ENCODE measurements at regions not wholly inside any gene's neighbourhood (a gene's known extent, or its start where the extent isn't known, plus 50 kb on each side); places are given as distances from the start of the nearest gene placed in this dataset.

- POLR2A ChIA-PET, result interaction anchor here (0.9 kb wide), 2 partner anchors 13 to 157 kb away, joined by 3 read pairs; no protein-coding TSS in a partner anchor
- no peak for FAIRE-seq
These were observed 278.9 kb upstream of the TNRC6C start for GRCh38 chr17:77679589-77679988.

GRCh38 chr17:77681861-77682260 lies 276.6 kb upstream of the TNRC6C start:
- POLR2A ChIA-PET, result no interaction called here
- FAIRE-seq (no peak), DNase-seq (ENCODE audit: extremely low read depth in 1 of 4, low spot score in 3 of 4) (no peak), ATAC-seq (no peak)
- no peaks in the 10 kb centered on the region for H3K9me3 ChIP-seq (replicated peaks; ENCODE audit: control insufficient read depth, insufficient read depth, low read depth, low read length)
- H3K36me3 ChIP-seq (ENCODE audit: control insufficient read depth, insufficient read depth, low read length), result no peaks in the 10 kb centered on the region
- no peak overlapping the region for H3K27ac ChIP-seq (ENCODE audit: extremely low read depth, low read depth, low read length)
- no peak overlapping the region for H2AFZ ChIP-seq (ENCODE audit: low read depth, low read length)
- BruUV-seq (replicated peaks), result no TSS peak
- CTCF ChIA-PET (ENCODE audit: low intra/inter-chr PET ratio), result no interaction called here
- no peak for TF ChIP-seq HNRNPL (IDR thresholded peaks at IDR 0.05; ENCODE audit: low read depth, low read length)
- TF ChIP-seq CCNT2 (IDR thresholded peaks at IDR 0.05; ENCODE audit: borderline replicate concordance, extremely low read depth, insufficient read length, low read depth, low read length), result no peak
- TF ChIP-seq TAL1 (IDR thresholded peaks at IDR 0.05), result no peak
- H3K27me3 ChIP-seq (ENCODE audit: control insufficient read depth in 2 of 2, insufficient read depth in 2 of 2, low read length in 2 of 2), result peaks cover 24 to 60% of the 10 kb centered on the region in 2 experiments
- H3K4me3 ChIP-seq, result no peak overlapping the region
- no peaks in the 10 kb centered on the region for H3K9me1 ChIP-seq (ENCODE audit: control insufficient read depth, insufficient read depth, low read length)
- H3K4me2 ChIP-seq (ENCODE audit: insufficient read depth, low read length), result no peak overlapping the region
- H4K20me1 ChIP-seq (replicated peaks; ENCODE audit: control insufficient read depth, insufficient read depth, low read length), result no peaks in the 10 kb centered on the region; the same call in 1 of the 2 replicates
- WGBS (ENCODE audit: insufficient coverage, low coverage, missing lambda C conversion rate), result 1% methylated on average over 8 of the region's 8 CpGs
- in situ Hi-C loops (cut with MboI) (no loop called here), intact Hi-C loops (cut with micrococcal nuclease) (no loop called here)
- H3K79me2 ChIP-seq (ENCODE audit: control insufficient read depth, insufficient read depth, low read length), result no peaks in the 10 kb centered on the region
- H3K9ac ChIP-seq (ENCODE audit: insufficient read depth in 1 of 2, low read depth in 2 of 2, low read length in 2 of 2), result no peak overlapping the region
- no peaks in the 10 kb centered on the region for H3K4me1 ChIP-seq (replicated peaks in 1 of 2; ENCODE audit: control insufficient read depth in 2 of 2, insufficient read depth in 2 of 2, low read length in 2 of 2)

More at GRCh38 chr17:77679589-77679988, 278.9 kb upstream of the TNRC6C start:
- in situ Hi-C loops (cut with MboI), result no loop called here
- intact Hi-C loops (cut with micrococcal nuclease), result no loop called here
- TF ChIP-seq PRMT5 (CRISPR knock-in tag; IDR thresholded peaks at IDR 0.05), result no peak
- TF ChIP-seq POLR2G (IDR thresholded peaks at IDR 0.05; ENCODE audit: low read depth, low read length), result no peak
- no peak for TF ChIP-seq ZNF589 (CRISPR knock-in tag; IDR thresholded peaks at IDR 0.05; ENCODE audit: low read depth)
- no peak for TF ChIP-seq CC2D1A (IDR thresholded peaks at IDR 0.05)
- ATAC-seq (no peak), DNase-seq (ENCODE audit: extremely low read depth in 1 of 4, low spot score in 3 of 4) (no peak)
- CTCF ChIA-PET (ENCODE audit: low intra/inter-chr PET ratio), result no interaction called here
- no peaks in the 10 kb centered on the region for H3K4me1 ChIP-seq (replicated peaks in 1 of 2; ENCODE audit: control insufficient read depth in 2 of 2, insufficient read depth in 2 of 2, low read length in 2 of 2)
- WGBS (ENCODE audit: insufficient coverage, low coverage, missing lambda C conversion rate), result 2% methylated on average over 9 of the region's 9 CpGs
- H4K20me1 ChIP-seq (replicated peaks; ENCODE audit: control insufficient read depth, insufficient read depth, low read length), result no peaks in the 10 kb centered on the region; the same call in 1 of the 2 replicates
- H3K9me3 ChIP-seq (replicated peaks; ENCODE audit: control insufficient read depth, insufficient read depth, low read depth, low read length), result 0 out of 2 replicates have a peak, but pooled peaks cover 2% of the 10 kb centered on the region
- H3K9ac ChIP-seq (ENCODE audit: insufficient read depth in 1 of 2, low read depth in 2 of 2, low read length in 2 of 2), result no peak overlapping the region
- no peak overlapping the region for H2AFZ ChIP-seq (ENCODE audit: low read depth, low read length)
- peaks cover 39 to 78% of the 10 kb centered on the region in 2 experiments for H3K27me3 ChIP-seq (ENCODE audit: control insufficient read depth in 2 of 2, insufficient read depth in 2 of 2, low read length in 2 of 2)
- BruUV-seq (replicated peaks), result no TSS peak
- no peak overlapping the region for H3K27ac ChIP-seq (ENCODE audit: extremely low read depth, low read depth, low read length)
- no peak overlapping the region for H3K4me2 ChIP-seq (ENCODE audit: insufficient read depth, low read length)
- H3K79me2 ChIP-seq (ENCODE audit: control insufficient read depth, insufficient read depth, low read length), result no peaks in the 10 kb centered on the region
- H3K4me3 ChIP-seq, result no peak overlapping the region
- no peaks in the 10 kb centered on the region for H3K9me1 ChIP-seq (ENCODE audit: control insufficient read depth, insufficient read depth, low read length)
- no peaks in the 10 kb centered on the region for H3K36me3 ChIP-seq (ENCODE audit: control insufficient read depth, insufficient read depth, low read length)
